H1 (cell line): ENCODE measurements at regions not wholly inside any gene's neighbourhood (a gene's known extent, or its start where the extent isn't known, plus 50 kb on each side); places are given as distances from the start of the nearest gene placed in this dataset.

Experiments
- CTCF ChIA-PET: fragments of 300-600 bp; sonication (Branson Sonifier 250); formaldehyde crosslinking; loops from one replicate; lab custom pipeline; 2021; ENCODE audit not compliant: partially characterized antibody; lab: Charles Lee
- POLR2A ChIA-PET: fragments of 300-600 bp; sonication (Branson Sonifier 250); formaldehyde crosslinking; loops from one replicate; lab custom pipeline; 2021; ENCODE audit warnings: inconsistent platforms; ENCODE audit not compliant: partially characterized antibody; lab: Charles Lee
- DNase-seq, 2 experiments: peaks; one replicate each; pipeline versions ENCODE4 v3.0.0 to v3.0.0-alpha.2; 2010 to 2022; ENCODE audit warnings: low spot score in 2 of 2, low read depth in 1 of 2, mixed read lengths in 1 of 2
- FAIRE-seq: peaks from 2 replicates; lab custom pipeline; 2011; peaks lifted over from hg19 to GRCh38; lab: Jason Lieb, UNC
- H2AFZ ChIP-seq: 2 replicates; pipeline ENCODE4 v1.8.1; 2012; ENCODE audit warnings: low read length, inconsistent platforms
- H2AK5ac ChIP-seq: 2 replicates; pipeline ENCODE4 v1.6.1; 2013; ENCODE audit warnings: low read depth, low read length
- H2BK120ac ChIP-seq: replicated peaks from 2 replicates; pipeline ENCODE3; 2013; ENCODE audit warnings: low read depth, low read length, inconsistent platforms
- H2BK12ac ChIP-seq: 2 replicates; pipeline ENCODE4 v1.6.1; 2013; ENCODE audit warnings: low read depth, low read length
- H2BK15ac ChIP-seq: 2 replicates; pipeline ENCODE4 v1.6.1; 2013; ENCODE audit warnings: low read length
- H2BK20ac ChIP-seq: 2 replicates; pipeline ENCODE4 v1.6.1; 2013; ENCODE audit warnings: low read length
- H2BK5ac ChIP-seq: 2 replicates; pipeline ENCODE4 v1.6.1; 2013; ENCODE audit warnings: low read depth, low read length
- H3K14ac ChIP-seq: 2 replicates; pipeline ENCODE4 v1.6.1; 2013; ENCODE audit warnings: inconsistent platforms; ENCODE audit not compliant: insufficient read length
- H3K18ac ChIP-seq: 2 replicates; pipeline ENCODE4 v1.6.1; 2013; ENCODE audit warnings: low read length; ENCODE audit errors: extremely low read depth
- H3K23ac ChIP-seq: 2 replicates; pipeline ENCODE4 v1.6.1; 2013; ENCODE audit warnings: inconsistent platforms; ENCODE audit not compliant: insufficient read length
- H3K23me2 ChIP-seq: 2 replicates; pipeline ENCODE4 v1.6.1; 2013; ENCODE audit warnings: low read depth, low read length
- H3K27ac ChIP-seq: 2 replicates; pipeline ENCODE4 v1.6.1; 2011; ENCODE audit warnings: low read depth, low read length, inconsistent platforms
- H3K27me3 ChIP-seq, 4 experiments: replicated peaks in 1 of 4; 1 replicate in 1 of 4; 2 replicates in 3 of 4; pipeline versions ENCODE4 v1.6.1 to v1.8.1; 2011 to 2013; ENCODE audit warnings: low read length in 3 of 4, mild to moderate bottlenecking in 3 of 4, inconsistent platforms in 2 of 4, mixed read lengths in 2 of 4, moderate library complexity in 1 of 4; ENCODE audit not compliant: control insufficient read depth in 3 of 4, insufficient read depth in 3 of 4; ENCODE audit errors: extremely low read depth in 1 of 4
- H3K36me3 ChIP-seq, 4 experiments: 2 replicates each; pipeline versions ENCODE4 v1.6.1 to v1.8.1; 2011 to 2013; ENCODE audit warnings: mild to moderate bottlenecking in 4 of 4, low read length in 3 of 4, moderate library complexity in 2 of 4, control low read depth in 1 of 4, inconsistent platforms in 1 of 4; ENCODE audit not compliant: insufficient read depth in 4 of 4, control insufficient read depth in 2 of 4
- H3K4ac ChIP-seq: replicated peaks from 2 replicates; pipeline ENCODE3; 2013; ENCODE audit warnings: low read length, low read depth, mixed read lengths, inconsistent platforms; ENCODE audit not compliant: insufficient read length
- H3K4me1 ChIP-seq, 4 experiments: replicated peaks in 1 of 4; 1 replicate in 1 of 4; 2 replicates in 3 of 4; pipeline versions ENCODE4 v1.6.1 to v1.8.1; 2011 to 2013; ENCODE audit warnings: low read length in 3 of 4, inconsistent platforms in 2 of 4, mixed read lengths in 1 of 4; ENCODE audit not compliant: insufficient read depth in 4 of 4, control insufficient read depth in 3 of 4
- H3K4me2 ChIP-seq, 2 experiments: 2 replicates each; pipeline versions ENCODE4 v1.6.1 to v1.8.1; 2011 to 2013; ENCODE audit warnings: low read depth in 2 of 2, low read length in 2 of 2, control low read depth in 1 of 2, inconsistent platforms in 1 of 2, mild to moderate bottlenecking in 1 of 2; ENCODE audit not compliant: insufficient read depth in 1 of 2
- H3K4me3 ChIP-seq, 4 experiments: fragments of 200-600, 300-600 bp in 1 of 4; sonication (generic), shearing (Covaris generic), sonication (Bioruptor Twin) in 1 of 4; 2 replicates each; pipeline versions ENCODE4 v1.5.1 to v1.8.1; 2011 to 2016; ENCODE audit warnings: low read length in 4 of 4, low read depth in 3 of 4, control low read depth in 2 of 4, inconsistent platforms in 2 of 4, mild to moderate bottlenecking in 2 of 4, mixed read lengths in 1 of 4, moderate library complexity in 1 of 4; ENCODE audit not compliant: insufficient read depth in 2 of 4; ENCODE audit errors: extremely low read depth in 1 of 4
- H3K56ac ChIP-seq: replicated peaks from 2 replicates; pipeline ENCODE3; 2013; ENCODE audit warnings: low read depth, mild to moderate bottlenecking, mixed read lengths, low read length, inconsistent platforms; ENCODE audit not compliant: insufficient read length
- H3K79me1 ChIP-seq: 2 replicates; pipeline ENCODE4 v1.6.1; 2013; ENCODE audit warnings: low read depth, low read length, control low read depth
- H3K79me2 ChIP-seq, 2 experiments: 2 replicates each; pipeline versions ENCODE4 v1.6.1 to v1.8.1; 2012 to 2013; ENCODE audit warnings: low read length in 2 of 2, mild to moderate bottlenecking in 2 of 2, inconsistent platforms in 1 of 2; ENCODE audit not compliant: insufficient read depth in 2 of 2, control insufficient read depth in 1 of 2
- H3K9ac ChIP-seq, 4 experiments: replicated peaks in 1 of 4; 1 replicate in 1 of 4; 2 replicates in 3 of 4; pipeline versions ENCODE4 v1.6.1 to v1.8.1; 2011 to 2013; ENCODE audit warnings: low read depth in 3 of 4, low read length in 3 of 4, control low read depth in 2 of 4, mild to moderate bottlenecking in 2 of 4, moderate library complexity in 2 of 4, inconsistent platforms in 1 of 4; ENCODE audit errors: extremely low read depth in 1 of 4
- H3K9me3 ChIP-seq, 2 experiments: 2 replicates each; pipeline versions ENCODE4 v1.6.1 to v1.8.1; 2012 to 2013; ENCODE audit warnings: mild to moderate bottlenecking in 2 of 2, moderate library complexity in 2 of 2, control low read depth in 1 of 2, inconsistent platforms in 1 of 2, low read depth in 1 of 2, low read length in 1 of 2, mixed read lengths in 1 of 2; ENCODE audit not compliant: insufficient read depth in 2 of 2
- H4K20me1 ChIP-seq, 2 experiments: replicated peaks in 1 of 2; 2 replicates each; pipeline versions ENCODE3 to v1.8.1; 2011 to 2013; ENCODE audit warnings: inconsistent platforms in 2 of 2, low read length in 2 of 2, mild to moderate bottlenecking in 1 of 2; ENCODE audit not compliant: insufficient read depth in 2 of 2, control insufficient read depth in 1 of 2
- H4K5ac ChIP-seq: 2 replicates; pipeline ENCODE4 v1.6.1; 2013; ENCODE audit warnings: low read length, low read depth, mixed read lengths, inconsistent platforms; ENCODE audit not compliant: insufficient read length
- H4K8ac ChIP-seq: 2 replicates; pipeline ENCODE4 v1.8.0; 2013; ENCODE audit warnings: mild to moderate bottlenecking, moderate library complexity, low read length, inconsistent platforms; ENCODE audit not compliant: insufficient read depth; ENCODE audit errors: extremely low read depth
- H4K91ac ChIP-seq: replicated peaks from 2 replicates; pipeline ENCODE3; 2013; ENCODE audit warnings: low read length, mixed read lengths, inconsistent platforms; ENCODE audit not compliant: insufficient read length
- ATF2 ChIP-seq: IDR thresholded peaks from 2 replicates; pipeline ENCODE4 v1.6.1; 2012; ENCODE audit warnings: low read length, inconsistent platforms
- BCL11A ChIP-seq, 2 experiments: IDR thresholded peaks; one replicate each; pipeline ENCODE4 v1.6.1; 2011; ENCODE audit warnings: low read depth in 2 of 2, low read length in 2 of 2, mild to moderate bottlenecking in 2 of 2
- CBX8 ChIP-seq: fragments of 300-800, 300-1000 bp; sonication (generic); IDR thresholded peaks from 2 replicates; pipeline ENCODE4 v1.7.1; 2016; ENCODE audit warnings: low read depth, low read length, borderline replicate concordance
- CHD1 ChIP-seq: IDR thresholded peaks from 2 replicates; pipeline ENCODE4 v1.6.1; 2012; ENCODE audit warnings: low read depth, low read length, improper control_type of control experiment
- EZH2 ChIP-seq: fragments of 200-600 bp; sonication (generic); IDR thresholded peaks from 2 replicates; pipeline ENCODE4 v1.7.1; 2012; ENCODE audit warnings: low read depth, mild to moderate bottlenecking, moderate library complexity, low read length, inconsistent platforms; ENCODE audit not compliant: severe bottlenecking
- KDM1A ChIP-seq: fragments of 200-600, 300-600 bp; sonication (generic); IDR thresholded peaks from 2 replicates; pipeline ENCODE4 v1.7.1; 2016; ENCODE audit warnings: mild to moderate bottlenecking, low read length, borderline replicate concordance
- SAP30 ChIP-seq: fragments of 300-600 bp; sonication (generic); IDR thresholded peaks from 2 replicates; pipeline ENCODE4 v1.7.1; 2012; ENCODE audit warnings: low read length, moderate library complexity, mild to moderate bottlenecking, inconsistent platforms; ENCODE audit not compliant: insufficient read depth, insufficient replicate concordance
- SIN3A ChIP-seq, 2 experiments: IDR thresholded peaks in 1 of 2; conservative IDR thresholded peaks in 1 of 2; 2 replicates each; pipeline ENCODE4 v1.6.1; 2011 to 2012; ENCODE audit warnings: low read length in 2 of 2, improper control_type of control experiment in 1 of 2, low read depth in 1 of 2, mild to moderate bottlenecking in 1 of 2
- SP4 ChIP-seq: IDR thresholded peaks from 2 replicates; pipeline ENCODE4 v1.6.1; 2012; ENCODE audit warnings: low read length, inconsistent platforms
- SRF ChIP-seq: IDR thresholded peaks from 2 replicates; pipeline ENCODE4 v1.6.1; 2011; ENCODE audit warnings: mild to moderate bottlenecking, low read depth, low read length, moderate library complexity
- SUZ12 ChIP-seq: fragments of 200-600 bp; sonication (generic); IDR thresholded peaks from 2 replicates; pipeline ENCODE4 v1.6.1; 2012; ENCODE audit warnings: mild to moderate bottlenecking, inconsistent platforms, low read length, moderate library complexity, mixed read lengths
- TEAD4 ChIP-seq: IDR thresholded peaks from 2 replicates; pipeline ENCODE4 v1.6.1; 2012; ENCODE audit warnings: low read depth, low read length, inconsistent platforms, mixed read lengths
- WGBS, 2 experiments: shearing (Covaris generic) in 1 of 2; methylation state at CpG; one replicate each; pipeline versions ENCODE4 v1.1.6 to v1.1.7; 2013 to 2015; ENCODE audit warnings: low lambda C conversion rate in 2 of 2, mixed read lengths in 2 of 2, inconsistent platforms in 1 of 2, low coverage in 1 of 2, missing lambda C conversion rate in 1 of 2; ENCODE audit not compliant: insufficient replicate concordance in 2 of 2, insufficient coverage in 1 of 2, insufficient read length in 1 of 2; ENCODE audit errors: extremely low coverage in 1 of 2, missing lambda C conversion rate in 1 of 2; 5-methylcytosine and 5-hydroxymethylcytosine counted together

GRCh38 chr10:8310930-8311329, 256.4 kb downstream of the GATA3 start:
- Histone ChIP-seq H2BK5ac (no peak overlapping the region), H3K18ac (no peak overlapping the region), H2BK15ac (no peak overlapping the region), H4K5ac (no peak overlapping the region), H2BK20ac (no peak overlapping the region), H4K20me1 (no peaks in the 10 kb centered on the region), H3K4me2 (no peak overlapping the region), H4K91ac (no peak overlapping the region), H3K79me1 (no peaks in the 10 kb centered on the region), H3K23me2 (no peaks in the 10 kb centered on the region), H2AK5ac (no peak overlapping the region), H2BK12ac (no peak overlapping the region), H3K14ac (no peak overlapping the region), H3K56ac (no peak overlapping the region), H3K27me3 (no peaks in the 10 kb centered on the region), H4K8ac (no peak overlapping the region), H3K23ac (no peak overlapping the region), H2BK120ac (no peak overlapping the region), H2AFZ (no peak overlapping the region), H3K4me3 (no peak overlapping the region), H3K9ac (no peak overlapping the region), H3K4ac (no peak overlapping the region), H3K36me3 (no peaks in the 10 kb centered on the region), H3K79me2 (no peaks in the 10 kb centered on the region), H3K9me3 (no peaks in the 10 kb centered on the region), H3K4me1 (peaks cover 0 to 5% (median 0%) of the 10 kb centered on the region in 4 experiments; a peak in 1 of 7 replicates), H3K27ac (no peak overlapping the region)
- CTCF ChIA-PET: no interaction called here
- DNase-seq: no peak
- no peak for FAIRE-seq
- 98% methylated on average over 2 of the region's 2 CpGs; no CpG with 5 or more reads in 1 of the 2 experiments for WGBS, 2 experiments
- POLR2A ChIA-PET: no interaction called here
- no peak for TF ChIP-seq SRF
- TF ChIP-seq SAP30: no peak
- no peak for TF ChIP-seq CBX8
- TF ChIP-seq SUZ12: no peak
- no peak for TF ChIP-seq CHD1
- TF ChIP-seq TEAD4: no peak
- TF ChIP-seq SIN3A (conservative IDR thresholded peaks at IDR 0.05 in 1 of 2, IDR thresholded peaks at IDR 0.05 in 1 of 2; ENCODE audit: low read depth in 1 of 2, low read length in 2 of 2): no peak
- TF ChIP-seq ATF2: no peak
- no peak for TF ChIP-seq KDM1A
- TF ChIP-seq BCL11A (IDR thresholded peaks at IDR 0.05; ENCODE audit: low read depth in 2 of 2, low read length in 2 of 2): no peak
- no peak for TF ChIP-seq SP4
- no peak for TF ChIP-seq EZH2
